ENCODE measurements at regions not wholly inside any gene's neighbourhood (a gene's known extent, or its start where the extent isn't known, plus 50 kb on each side); places are given as distances from the start of the nearest gene placed in this dataset.
"Not testable (repeated sequence)": the region's sequence is repeated elsewhere in the genome, so short reads cannot be mapped to it uniquely, and the experiment has no call there.

- no peak for DNase-seq (ENCODE audit: low spot score)
Measured at GRCh38 chr2:66174491-66174890, 260.4 kb upstream of the MEIS1 start.

DNA sequence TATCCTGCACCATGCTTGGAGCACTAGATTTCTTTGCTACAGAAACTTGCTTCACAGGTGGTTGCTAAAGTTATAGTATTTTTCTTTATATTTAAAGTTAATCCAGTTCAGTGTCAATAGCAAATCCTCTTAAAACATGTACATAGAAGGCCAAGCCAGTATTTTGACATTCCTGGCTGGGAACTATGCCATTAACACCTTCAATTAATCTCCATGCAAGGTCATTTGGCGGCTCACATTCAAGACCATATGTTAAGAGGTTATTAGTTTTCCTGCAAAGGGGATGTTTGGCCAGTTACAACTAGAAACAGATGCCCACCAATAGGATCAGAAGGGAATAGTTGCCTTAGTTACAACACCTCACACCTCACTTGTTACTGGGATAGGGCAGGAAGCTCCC is 261.3 kb upstream of the MEIS1 start:
- DNase-seq (ENCODE audit: low spot score), result no peak

DNA sequence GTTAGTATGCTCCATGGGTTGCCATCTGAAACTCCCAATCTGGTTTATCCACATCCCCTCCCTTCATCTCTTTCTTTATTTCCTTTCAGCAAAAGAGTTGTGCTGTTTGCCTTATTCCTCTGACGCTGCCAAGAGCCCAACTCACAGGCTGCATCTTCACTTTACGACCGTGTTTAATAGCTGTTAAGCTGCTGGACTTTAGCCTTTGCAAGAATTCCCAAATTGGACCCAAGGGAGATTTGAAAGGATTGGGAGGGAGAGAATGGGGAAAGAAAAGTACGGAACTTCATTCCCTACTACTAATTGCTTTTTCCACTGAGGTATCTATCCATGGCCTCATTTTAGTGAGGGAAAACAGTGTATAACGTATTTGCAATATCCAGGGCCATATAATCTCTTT is 263.4 kb upstream of the MEIS1 start:
- DNase-seq (ENCODE audit: low spot score), result no peak

- no peak for DNase-seq (ENCODE audit: low spot score)
Measured at GRCh38 chr2:66170744-66171330, 264.1 kb upstream of the MEIS1 start.

GRCh38 chr2:66169076-66169475 is 265.8 kb upstream of the MEIS1 start:
- no peak for DNase-seq (ENCODE audit: low spot score)

DNA sequence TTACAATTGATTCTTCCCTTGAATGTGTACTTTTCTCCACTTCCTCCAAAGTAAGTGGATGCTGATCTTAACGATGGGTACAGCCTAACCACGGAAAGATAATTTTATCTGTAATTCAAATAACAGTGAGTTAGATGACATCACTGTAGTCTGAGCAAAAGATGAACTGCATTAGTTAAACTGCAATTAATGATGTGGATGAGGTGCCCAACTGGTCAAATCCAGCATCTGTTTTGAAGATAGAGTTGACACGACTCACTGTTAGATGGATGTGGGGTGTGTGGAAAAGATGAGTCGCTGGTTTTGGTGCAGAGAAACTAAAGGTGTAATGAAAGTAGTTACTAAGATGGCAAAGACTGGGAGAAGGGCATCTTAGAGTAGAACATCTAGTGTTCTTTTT is 270.5 kb upstream of the MEIS1 start:
- DNase-seq (ENCODE audit: low spot score), result no peak

DNA sequence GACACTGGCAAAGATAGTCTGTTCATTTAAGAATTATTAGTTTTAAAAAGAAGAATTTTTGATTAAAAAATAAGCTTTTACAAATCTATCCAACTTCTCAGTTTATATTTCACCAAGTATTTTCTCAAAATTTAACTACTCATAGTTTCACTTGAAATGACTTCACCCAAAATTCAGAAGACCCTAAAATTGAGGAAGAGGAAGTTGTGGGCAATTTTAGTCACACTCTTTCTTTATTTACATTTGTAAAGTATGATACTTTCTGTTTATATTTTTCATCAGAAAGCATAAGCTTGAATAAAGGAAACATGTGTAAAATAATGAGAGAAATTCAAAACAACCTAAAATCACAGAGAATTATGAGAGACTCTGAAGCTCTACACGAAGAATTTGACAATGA is 278.8 kb upstream of the MEIS1 start:
- no peak for DNase-seq (ENCODE audit: low spot score)

DNA sequence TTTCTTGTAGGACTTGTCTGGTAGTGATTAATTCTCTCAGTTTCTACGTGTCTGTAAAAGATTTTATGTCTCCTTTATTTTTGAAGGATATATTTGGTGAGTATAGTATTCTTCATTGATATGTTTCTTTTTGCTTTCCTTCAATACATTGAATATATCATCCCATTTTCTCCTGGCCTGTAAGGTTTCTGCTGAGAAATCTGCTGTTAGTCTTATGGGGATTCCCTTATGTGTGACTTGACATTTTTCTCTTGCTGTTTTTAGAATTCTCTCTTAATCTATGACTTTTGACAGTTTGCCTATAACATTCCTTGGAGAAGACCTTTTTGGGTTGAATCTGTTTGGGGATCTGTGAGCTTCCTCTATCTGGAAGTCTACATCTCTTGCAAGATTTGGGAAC is 281.0 kb upstream of the MEIS1 start:
- no peak for DNase-seq (ENCODE audit: low spot score)

GRCh38 chr2:66145490-66145889 is 289.4 kb upstream of the MEIS1 start:
- no peak for DNase-seq (ENCODE audit: low spot score)

GRCh38 chr2:66144324-66144723 is 290.6 kb upstream of the MEIS1 start:
- not testable (repeated sequence) for DNase-seq (ENCODE audit: low spot score)

- DNase-seq (ENCODE audit: low spot score), result no peak
Measured at GRCh38 chr2:66137606-66138130, 297.3 kb upstream of the MEIS1 start.

GRCh38 chr2:66134138-66134701 is 300.7 kb upstream of the MEIS1 start:
- DNase-seq (ENCODE audit: low spot score), result no peak

- DNase-seq (ENCODE audit: low spot score), result no peak
Measured at GRCh38 chr2:66127656-66128055, 307.3 kb upstream of the MEIS1 start.

DNA sequence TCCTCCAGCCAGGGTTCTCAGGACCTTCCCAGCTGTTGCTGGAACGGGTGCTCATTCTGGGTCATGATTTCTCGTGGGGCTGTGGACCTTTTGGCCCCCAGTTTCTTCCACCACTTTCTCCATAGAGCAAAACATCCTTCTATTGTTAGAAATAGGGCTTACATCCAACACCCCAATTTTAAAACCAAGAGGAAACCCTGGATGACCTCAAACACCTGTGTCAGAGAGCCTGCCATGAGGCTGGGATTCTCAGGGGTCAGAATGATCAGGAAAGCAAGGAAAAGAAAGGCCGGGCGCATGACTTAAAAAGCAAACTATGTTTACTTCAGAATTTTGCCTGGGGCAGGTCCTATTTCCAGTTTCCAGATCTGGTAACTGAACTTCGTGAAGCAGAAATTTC is 307.9 kb upstream of the MEIS1 start:
- no peak for DNase-seq (ENCODE audit: low spot score)

DNA sequence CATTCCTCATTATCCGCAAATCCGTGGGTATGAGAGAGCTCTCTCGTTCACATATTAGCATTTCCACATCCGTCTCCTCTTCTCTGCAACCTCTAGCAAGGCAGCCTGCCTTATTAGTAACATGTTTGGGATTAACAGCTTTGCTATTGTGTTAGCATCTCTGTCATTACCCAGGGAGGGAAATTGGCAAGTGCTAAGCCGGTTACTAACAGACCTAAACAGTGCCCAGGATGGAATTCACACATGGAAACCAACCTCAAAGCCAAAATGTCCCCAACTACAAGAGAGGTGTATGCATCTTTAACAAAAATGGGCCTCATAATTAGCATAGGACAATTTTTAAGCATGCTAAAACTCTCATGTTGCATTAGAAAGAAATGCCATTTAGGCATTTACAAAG is 309.0 kb upstream of the MEIS1 start:
- DNase-seq (ENCODE audit: low spot score), result no peak

- DNase-seq (ENCODE audit: low spot score), result no peak
Measured at GRCh38 chr2:66122516-66122915, 312.4 kb upstream of the MEIS1 start.

DNA sequence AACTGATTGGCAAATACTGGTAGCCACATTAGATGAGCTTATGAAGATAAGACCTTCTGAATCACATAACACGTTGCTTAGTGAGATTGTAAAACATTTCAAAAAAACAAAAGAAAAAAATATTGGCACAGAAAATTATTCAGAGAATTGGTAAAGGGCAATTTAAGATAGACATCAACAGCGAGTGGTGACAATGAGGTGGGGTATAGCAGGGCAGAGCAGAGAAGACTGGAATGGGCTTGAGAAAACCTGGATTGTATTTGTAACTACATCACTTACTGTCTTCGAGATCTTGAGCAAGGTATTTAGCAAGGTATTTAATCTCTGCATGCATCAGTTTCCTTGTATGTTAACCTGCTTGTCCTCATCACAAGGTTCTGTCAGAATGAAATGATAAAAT is 313.0 kb upstream of the MEIS1 start:
- DNase-seq (ENCODE audit: low spot score), result no peak

- DNase-seq (ENCODE audit: low spot score), result no peak
Measured at GRCh38 chr2:66113988-66114625, 320.8 kb upstream of the MEIS1 start.

DNA sequence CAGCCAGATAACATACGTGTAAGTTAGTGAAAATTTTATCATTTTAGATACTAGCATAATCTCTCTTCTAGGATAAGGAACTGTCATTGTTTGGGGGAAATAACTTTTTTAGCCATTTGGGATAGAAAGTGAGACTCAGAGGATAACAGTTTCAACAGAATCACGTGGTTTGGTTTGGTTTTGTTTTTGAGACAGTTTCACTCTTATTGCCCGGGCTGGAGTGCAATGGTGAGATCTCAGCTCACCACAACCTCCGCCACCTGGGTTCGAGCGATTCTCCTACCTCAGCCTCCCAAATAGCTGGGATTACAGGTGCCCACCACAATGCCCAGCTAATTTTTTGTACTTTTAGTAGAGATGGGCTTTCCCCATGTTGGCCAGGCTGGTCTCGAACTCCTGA is 323.2 kb upstream of the MEIS1 start:
- DNase-seq (ENCODE audit: low spot score), result no peak

DNA sequence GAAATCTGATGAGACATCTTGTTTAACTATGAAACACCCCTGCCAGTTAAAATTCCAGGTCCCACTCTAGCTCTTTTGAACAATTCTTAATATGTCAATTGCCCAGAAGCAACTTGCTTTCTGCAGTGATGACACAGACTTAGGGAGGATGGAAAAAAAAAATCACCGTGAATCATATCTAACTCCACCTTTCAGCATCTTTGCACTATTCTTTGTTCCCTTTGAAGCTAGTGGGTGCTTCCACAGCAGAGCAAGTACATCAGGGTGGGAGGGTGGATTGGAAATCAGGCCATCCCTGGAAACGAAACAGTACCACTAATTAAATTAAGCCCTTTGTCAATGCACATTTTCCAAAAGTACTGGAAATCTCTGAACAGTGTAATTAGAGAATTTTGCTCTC is 324.3 kb upstream of the MEIS1 start:
- DNase-seq (ENCODE audit: low spot score), result no peak

- no peak for DNase-seq (ENCODE audit: low spot score)
Measured at GRCh38 chr2:66110086-66110485, 324.8 kb upstream of the MEIS1 start.

DNA sequence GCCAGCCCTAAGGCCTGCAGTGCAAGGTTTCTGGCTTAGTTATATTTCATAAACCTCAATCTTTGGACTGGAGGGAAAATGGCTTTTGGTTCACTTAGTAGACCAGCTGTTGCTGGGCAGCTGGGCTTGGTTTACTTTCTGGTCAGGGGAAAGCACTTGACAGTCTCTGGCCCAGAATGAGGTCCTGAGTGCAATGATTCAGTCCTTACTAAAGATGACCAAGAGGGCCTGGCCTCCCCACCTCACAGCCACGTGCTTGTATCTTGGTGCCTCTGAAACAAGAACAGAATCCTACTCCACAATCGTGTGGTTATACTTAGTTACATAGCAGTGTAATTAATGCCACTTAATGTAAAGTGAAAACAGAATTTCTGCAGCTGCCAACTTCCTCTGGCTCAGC is 325.5 kb upstream of the MEIS1 start:
- DNase-seq (ENCODE audit: low spot score), result no peak

DNA sequence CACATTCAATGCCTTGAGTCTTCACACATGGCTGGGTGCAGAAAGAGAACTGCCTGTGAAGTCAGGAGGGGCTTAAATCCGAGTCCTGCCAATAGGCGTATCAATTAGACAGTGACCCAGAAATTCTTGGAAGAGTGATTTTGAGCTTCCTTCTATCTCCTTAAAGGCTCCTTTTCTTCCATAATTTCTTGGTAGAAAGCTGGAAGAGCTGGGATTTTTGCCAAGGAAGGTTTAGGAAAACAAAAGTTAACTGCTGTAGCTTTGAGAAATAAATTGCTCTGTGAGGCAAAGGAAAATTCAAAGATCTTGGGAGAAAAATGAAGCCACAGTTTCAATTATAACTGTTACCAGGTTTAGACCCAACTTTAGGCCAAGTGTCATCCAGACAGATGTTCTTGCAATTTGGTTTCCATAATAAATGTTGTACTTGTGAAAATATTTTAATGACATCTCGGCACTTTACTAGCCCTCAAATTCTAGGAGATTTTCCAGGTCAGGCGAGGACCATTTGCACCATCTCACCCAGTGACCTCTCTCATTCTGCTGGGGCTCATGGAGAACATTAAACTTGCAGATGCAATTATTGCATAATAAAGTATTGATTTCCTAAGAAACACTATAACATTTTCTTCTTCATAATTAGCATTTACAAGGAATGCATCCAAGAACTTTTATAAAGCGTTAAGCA is 329.7 kb upstream of the MEIS1 start:
- DNase-seq (ENCODE audit: low spot score), result no peak

Data from HuH-7.5 (cell line).